ENCODE measurements at regions not wholly inside any gene's neighbourhood (a gene's known extent, or its start where the extent isn't known, plus 50 kb on each side); places are given as distances from the start of the nearest gene placed in this dataset.

DNA sequence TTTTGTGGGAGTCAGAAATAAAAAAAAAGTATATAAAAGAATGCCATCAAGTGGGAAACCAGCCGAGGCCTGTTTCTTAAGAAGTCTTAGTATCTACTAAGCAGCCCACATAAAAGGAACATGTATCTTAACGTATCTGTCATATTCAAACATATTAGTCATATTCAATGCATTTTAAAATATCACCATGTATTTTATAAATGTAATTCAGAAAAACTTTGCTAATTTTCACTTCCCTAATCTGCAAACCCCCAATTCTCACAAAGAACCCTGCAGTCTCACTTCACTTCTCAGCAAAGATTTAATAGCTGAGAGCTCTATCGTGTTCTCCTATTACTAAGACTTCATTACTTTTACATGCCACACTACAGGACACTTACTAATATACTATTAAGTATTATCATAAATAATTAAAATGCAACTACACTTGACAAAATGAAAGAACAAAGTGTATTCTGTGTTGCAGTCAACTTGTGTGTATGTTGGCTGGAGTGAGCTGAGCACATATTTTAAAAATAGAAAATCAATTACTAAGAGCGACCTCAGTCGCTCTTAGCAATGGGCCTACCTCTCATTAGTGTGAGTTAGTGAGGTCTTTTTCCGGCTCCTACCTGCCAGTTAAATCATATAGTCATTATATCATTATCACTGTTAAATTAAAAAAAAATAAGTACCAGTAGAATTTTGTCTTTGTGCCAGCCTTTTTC is 484.3 kb downstream of the LMO4 start:
- TF ChIP-seq, protein P1, sequence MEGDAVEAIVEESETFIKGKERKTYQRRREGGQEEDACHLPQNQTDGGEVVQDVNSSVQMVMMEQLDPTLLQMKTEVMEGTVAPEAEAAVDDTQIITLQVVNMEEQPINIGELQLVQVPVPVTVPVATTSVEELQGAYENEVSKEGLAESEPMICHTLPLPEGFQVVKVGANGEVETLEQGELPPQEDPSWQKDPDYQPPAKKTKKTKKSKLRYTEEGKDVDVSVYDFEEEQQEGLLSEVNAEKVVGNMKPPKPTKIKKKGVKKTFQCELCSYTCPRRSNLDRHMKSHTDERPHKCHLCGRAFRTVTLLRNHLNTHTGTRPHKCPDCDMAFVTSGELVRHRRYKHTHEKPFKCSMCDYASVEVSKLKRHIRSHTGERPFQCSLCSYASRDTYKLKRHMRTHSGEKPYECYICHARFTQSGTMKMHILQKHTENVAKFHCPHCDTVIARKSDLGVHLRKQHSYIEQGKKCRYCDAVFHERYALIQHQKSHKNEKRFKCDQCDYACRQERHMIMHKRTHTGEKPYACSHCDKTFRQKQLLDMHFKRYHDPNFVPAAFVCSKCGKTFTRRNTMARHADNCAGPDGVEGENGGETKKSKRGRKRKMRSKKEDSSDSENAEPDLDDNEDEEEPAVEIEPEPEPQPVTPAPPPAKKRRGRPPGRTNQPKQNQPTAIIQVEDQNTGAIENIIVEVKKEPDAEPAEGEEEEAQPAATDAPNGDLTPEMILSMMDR (IDR thresholded peaks at IDR 0.05) = no peak

DNA sequence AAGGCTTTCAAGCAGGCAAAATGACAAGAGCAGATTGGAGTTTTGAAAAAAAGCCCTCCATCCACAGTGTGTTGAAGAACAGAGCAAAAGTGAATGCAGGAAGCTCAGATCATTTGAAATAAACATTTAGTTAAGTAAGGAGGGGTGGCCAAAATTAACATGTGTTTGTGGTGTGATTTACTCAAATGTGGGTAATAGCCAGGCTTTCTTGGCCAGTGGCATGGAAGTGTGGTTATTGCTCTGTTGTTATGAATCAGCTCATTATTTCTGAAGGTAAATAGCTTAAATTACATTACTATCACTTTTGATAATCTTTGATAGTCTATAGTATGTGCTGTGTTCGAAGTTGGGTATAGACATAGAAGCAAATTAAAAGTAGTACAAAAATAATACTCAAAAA is 485.9 kb downstream of the LMO4 start:
- TF ChIP-seq, protein P1 (IDR thresholded peaks at IDR 0.05) = no peak

DNA sequence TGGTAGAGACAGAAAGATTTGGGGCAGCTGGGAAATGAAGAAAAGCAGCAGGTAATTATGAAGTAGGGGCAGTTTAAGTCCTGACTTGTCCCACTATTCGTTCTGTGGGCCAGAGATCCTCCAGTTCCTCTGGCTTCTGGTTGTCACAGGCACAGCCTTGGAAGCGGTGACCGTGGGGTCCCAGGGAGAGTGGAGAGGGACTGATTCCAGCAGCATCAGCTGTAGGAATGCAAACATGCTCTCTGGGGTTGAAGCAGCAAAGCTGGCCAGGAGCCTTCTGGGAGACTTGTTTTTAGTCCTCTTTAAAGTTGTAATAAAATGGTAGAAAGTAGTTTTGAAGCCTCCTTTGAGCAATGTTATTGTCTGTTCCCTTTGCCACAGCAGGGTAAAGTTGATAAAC is 488.0 kb downstream of the LMO4 start:
- TF ChIP-seq, protein P1 (IDR thresholded peaks at IDR 0.05) = no peak

DNA sequence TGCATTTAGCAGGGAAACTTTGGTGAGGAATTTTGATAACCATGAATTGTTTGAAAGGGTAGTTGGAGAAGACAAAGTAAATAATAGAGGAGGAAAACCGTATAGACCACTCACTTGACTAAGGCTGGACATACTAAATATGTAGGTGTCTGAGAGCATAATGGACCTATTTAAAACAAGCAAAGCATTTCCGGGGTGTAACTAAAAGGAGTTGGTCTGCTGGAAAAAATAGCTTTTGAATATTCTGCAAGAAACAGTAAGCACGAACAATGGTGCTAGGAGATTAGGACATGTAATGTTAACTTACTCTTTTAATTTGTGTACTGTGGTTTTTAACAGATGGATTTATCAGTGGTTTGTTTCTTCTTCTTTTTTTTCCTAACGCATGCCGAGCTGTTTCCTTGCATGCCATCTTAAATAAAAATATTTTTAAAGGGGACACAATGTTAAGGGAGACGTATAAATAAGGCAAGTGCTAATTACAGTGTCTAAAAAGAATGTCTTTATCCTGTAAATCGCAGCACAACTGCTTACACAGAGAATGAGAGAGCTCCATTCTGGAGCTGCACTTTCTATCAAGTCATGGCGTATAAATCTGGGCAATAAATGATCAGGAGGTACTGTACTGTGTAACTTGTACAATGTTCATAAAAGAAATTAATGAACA is 492.1 kb downstream of the LMO4 start:
- TF ChIP-seq, protein P1 (IDR thresholded peaks at IDR 0.05) = no peak

DNA sequence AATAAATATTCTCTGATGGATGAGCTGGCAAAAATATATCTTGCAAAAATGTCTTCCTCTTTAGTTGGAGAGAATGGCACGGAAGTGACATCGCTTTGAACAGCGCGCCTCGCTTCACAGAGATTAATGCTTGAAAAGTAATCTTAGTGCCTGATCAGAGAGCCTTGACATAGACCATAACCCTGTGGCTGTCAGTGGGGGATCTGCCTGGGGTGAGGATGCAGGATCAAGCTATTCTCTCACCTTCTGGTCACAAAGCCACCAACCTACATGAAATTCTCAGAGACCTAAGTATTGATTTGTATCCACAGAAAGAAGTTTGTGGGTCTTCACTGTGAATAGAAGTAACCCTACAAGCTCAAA is 492.6 kb downstream of the LMO4 start:
- TF ChIP-seq, protein P1 (IDR thresholded peaks at IDR 0.05) = no peak

DNA sequence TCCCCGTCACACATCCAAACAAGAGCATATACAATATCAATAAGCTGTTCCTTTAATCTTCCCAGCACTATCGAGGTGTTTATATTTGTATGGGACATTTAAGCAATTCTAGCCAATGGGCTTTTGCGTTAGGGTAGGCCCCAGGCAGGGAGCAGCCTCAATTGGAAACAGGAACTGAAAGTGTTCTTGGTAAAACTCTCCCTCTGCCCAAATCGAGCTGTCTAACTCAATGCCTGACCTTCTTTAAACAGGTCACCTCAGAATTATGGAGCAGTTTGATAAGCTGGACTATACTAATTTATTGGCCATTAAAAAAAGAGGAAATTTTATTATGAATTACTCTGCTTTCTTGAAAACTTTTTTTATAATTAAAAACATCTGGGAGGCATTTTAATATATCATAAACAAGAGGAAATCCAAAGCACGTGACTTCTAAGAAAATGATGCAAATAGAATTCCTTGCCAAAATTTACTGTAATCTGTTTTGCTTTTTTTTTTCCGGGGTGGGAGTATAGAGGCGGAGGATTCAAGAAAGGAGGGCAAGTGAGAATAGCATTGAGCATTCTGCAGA is 498.1 kb downstream of the LMO4 start:
- TF ChIP-seq, protein P1 (IDR thresholded peaks at IDR 0.05) = no peak

DNA sequence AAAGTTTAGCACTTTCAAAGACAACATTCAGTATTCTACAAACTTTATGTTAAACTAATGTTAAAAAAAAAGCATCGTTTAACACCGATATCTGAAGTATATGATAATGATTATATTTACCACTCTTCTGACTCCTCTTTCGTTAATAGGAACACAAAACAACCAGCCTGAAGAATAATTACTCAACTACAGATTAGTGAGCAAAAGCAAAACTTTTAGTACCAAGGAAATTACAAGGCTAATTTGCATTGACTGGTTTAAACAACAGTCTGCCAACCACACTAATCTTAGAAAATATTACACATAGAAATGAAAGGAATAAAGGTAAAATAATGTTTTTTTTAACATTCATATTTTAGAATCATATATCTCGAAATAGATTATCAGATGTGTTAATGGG is 500.7 kb downstream of the LMO4 start:
- TF ChIP-seq, protein P1 (IDR thresholded peaks at IDR 0.05) = no peak
